ENCODE measurements at regions not wholly inside any gene's neighbourhood (a gene's known extent, or its start where the extent isn't known, plus 50 kb on each side); places are given as distances from the start of the nearest gene placed in this dataset.

GRCh38 chr22:49554741-49555140 lies 272.9 kb downstream of the BRD1 start:
- no peak for TF ChIP-seq POLR2AphosphoS5 (IDR thresholded peaks at IDR 0.05; ENCODE audit: low read depth, low read length)
- no peak for TF ChIP-seq CTCF (IDR thresholded peaks at IDR 0.05)
- no peak for TF ChIP-seq REST (IDR thresholded peaks at IDR 0.05; ENCODE audit: insufficient read depth in 1 of 2, low read depth in 2 of 2, low read length in 1 of 2)
- TF ChIP-seq SIN3A (IDR thresholded peaks at IDR 0.05; ENCODE audit: borderline replicate concordance, insufficient read depth, low read depth, low read length) = no peak

Data from Panc1 (cell line).